ENCODE measurements at regions not wholly inside any gene's neighbourhood (a gene's known extent, or its start where the extent isn't known, plus 50 kb on each side); places are given as distances from the start of the nearest gene placed in this dataset.
"Not testable (repeated sequence)": the region's sequence is repeated elsewhere in the genome, so short reads cannot be mapped to it uniquely, and the experiment has no call there.

DNA sequence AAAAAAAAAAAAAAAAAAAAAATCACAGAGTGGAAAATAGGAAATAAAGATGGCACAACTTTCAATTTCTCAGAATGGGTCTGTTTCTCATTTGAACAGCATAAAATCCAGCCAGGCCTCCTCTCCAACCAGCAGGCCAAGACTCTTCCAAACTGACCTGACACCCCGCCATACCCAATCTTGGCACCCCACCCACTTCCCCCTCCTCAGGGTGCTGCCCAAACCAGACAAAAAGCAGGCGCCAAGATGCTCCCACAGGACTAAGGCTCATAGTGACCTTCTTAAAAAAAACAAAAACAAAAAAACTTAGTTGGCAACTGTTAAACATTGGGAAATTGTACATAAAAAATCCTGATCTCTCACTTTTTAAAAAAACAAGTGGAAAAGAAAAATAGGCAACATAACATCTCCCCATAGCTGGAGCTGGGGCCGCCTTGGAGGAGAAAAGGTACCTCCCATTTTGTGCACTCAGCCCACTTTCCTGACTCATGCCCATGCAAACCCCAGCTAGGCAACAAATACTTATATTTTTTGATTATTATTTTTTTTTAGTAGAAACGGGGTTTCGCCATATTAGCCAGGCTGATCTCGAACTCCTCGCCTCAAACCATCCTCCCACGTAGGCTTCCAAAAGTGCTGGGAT is 205.9 kb downstream of the NPIPA8 start:
- TF ChIP-seq, protein P1, sequence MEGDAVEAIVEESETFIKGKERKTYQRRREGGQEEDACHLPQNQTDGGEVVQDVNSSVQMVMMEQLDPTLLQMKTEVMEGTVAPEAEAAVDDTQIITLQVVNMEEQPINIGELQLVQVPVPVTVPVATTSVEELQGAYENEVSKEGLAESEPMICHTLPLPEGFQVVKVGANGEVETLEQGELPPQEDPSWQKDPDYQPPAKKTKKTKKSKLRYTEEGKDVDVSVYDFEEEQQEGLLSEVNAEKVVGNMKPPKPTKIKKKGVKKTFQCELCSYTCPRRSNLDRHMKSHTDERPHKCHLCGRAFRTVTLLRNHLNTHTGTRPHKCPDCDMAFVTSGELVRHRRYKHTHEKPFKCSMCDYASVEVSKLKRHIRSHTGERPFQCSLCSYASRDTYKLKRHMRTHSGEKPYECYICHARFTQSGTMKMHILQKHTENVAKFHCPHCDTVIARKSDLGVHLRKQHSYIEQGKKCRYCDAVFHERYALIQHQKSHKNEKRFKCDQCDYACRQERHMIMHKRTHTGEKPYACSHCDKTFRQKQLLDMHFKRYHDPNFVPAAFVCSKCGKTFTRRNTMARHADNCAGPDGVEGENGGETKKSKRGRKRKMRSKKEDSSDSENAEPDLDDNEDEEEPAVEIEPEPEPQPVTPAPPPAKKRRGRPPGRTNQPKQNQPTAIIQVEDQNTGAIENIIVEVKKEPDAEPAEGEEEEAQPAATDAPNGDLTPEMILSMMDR (conservative IDR thresholded peaks at IDR 0.05; ENCODE audit: low read length): not testable (repeated sequence)
- not testable (repeated sequence) for TF ChIP-seq EZH2phosphoT487 (IDR thresholded peaks at IDR 0.05; ENCODE audit: borderline replicate concordance, low read depth, low read length)
